LNCAP (cell line): ENCODE measurements at regions not wholly inside any gene's neighbourhood (a gene's known extent, or its start where the extent isn't known, plus 50 kb on each side); places are given as distances from the start of the nearest gene placed in this dataset.

Source experiments
- CTCF ChIP-seq: fragments of 450-650 bp; IDR thresholded peaks from 2 replicates; pipeline ENCODE4 v1.5.1; 2017; ENCODE audit warnings: mild to moderate bottlenecking

- no peak for TF ChIP-seq CTCF
Observed at GRCh38 chr21:15343066-15343465, 278.3 kb upstream of the NRIP1 start.

GRCh38 chr21:15352009-15352408 is 287.2 kb upstream of the NRIP1 start:
- no peak for TF ChIP-seq CTCF

GRCh38 chr21:15353546-15353945 is 288.7 kb upstream of the NRIP1 start:
- no peak for TF ChIP-seq CTCF

- TF ChIP-seq CTCF: no peak
Observed at GRCh38 chr21:15354516-15354915, 289.7 kb upstream of the NRIP1 start.

GRCh38 chr21:15355066-15355465 is 290.3 kb upstream of the NRIP1 start:
- TF ChIP-seq CTCF: no peak

GRCh38 chr21:15359251-15359650 is 294.5 kb upstream of the NRIP1 start:
- no peak for TF ChIP-seq CTCF

GRCh38 chr21:15362458-15362857 is 297.7 kb upstream of the NRIP1 start:
- TF ChIP-seq CTCF: no peak

- TF ChIP-seq CTCF: no peak
Observed at GRCh38 chr21:15363921-15364320, 299.1 kb upstream of the NRIP1 start.
